GM12878 (cell line): ENCODE measurements at regions not wholly inside any gene's neighbourhood (a gene's known extent, or its start where the extent isn't known, plus 50 kb on each side); places are given as distances from the start of the nearest gene placed in this dataset.

Source experiments
- EP300 ChIP-seq, 2 experiments: fragments of 150-350 bp in 1 of 2; IDR thresholded peaks; 2 replicates each; pipeline ENCODE4 v1.6.1; 2011 to 2012; ENCODE audit warnings: low read depth in 2 of 2, low read length in 2 of 2, borderline replicate concordance in 1 of 2, improper control_type of control experiment in 1 of 2, inconsistent platforms in 1 of 2; ENCODE audit not compliant: control insufficient read depth in 1 of 2
- FOS ChIP-seq: IDR thresholded peaks from 3 replicates; pipeline ENCODE4 v1.6.1; 2011; ENCODE audit warnings: borderline replicate concordance; ENCODE audit not compliant: insufficient read length; ENCODE audit errors: extremely low read depth
- HDAC6 ChIP-seq: fragments of 200-600 bp; sonication (generic); IDR thresholded peaks from one replicate; pipeline ENCODE4 v1.8.0; 2017; ENCODE audit warnings: antibody characterized with exemption; ENCODE audit not compliant: unreplicated experiment
- SP1 ChIP-seq: IDR thresholded peaks from one replicate; pipeline ENCODE4 v1.6.1; 2011; ENCODE audit warnings: low read depth, low read length
- TARDBP ChIP-seq: IDR thresholded peaks from 2 replicates; pipeline ENCODE4 v1.6.1; 2016; ENCODE audit warnings: borderline replicate concordance
- ZZZ3 ChIP-seq: IDR thresholded peaks from 2 replicates; pipeline ENCODE4 v1.6.1; 2011; ENCODE audit warnings: low read depth; ENCODE audit not compliant: control insufficient read depth, insufficient read length
- TF ChIP-seq, protein P1 (sequence below), 3 experiments: IDR thresholded peaks in 2 of 3; conservative IDR thresholded peaks in 1 of 3; 2 replicates each; pipeline ENCODE4 v1.5.1; 2011; ENCODE audit warnings: low read depth in 3 of 3, low read length in 3 of 3, mild to moderate bottlenecking in 3 of 3, control low read depth in 2 of 3, moderate library complexity in 2 of 3, inconsistent platforms in 1 of 3, mixed read lengths in 1 of 3; ENCODE audit not compliant: control insufficient read depth in 2 of 3, insufficient read depth in 1 of 3; ENCODE audit errors: extremely low read depth in 1 of 3

GRCh38 chr3:118607915-118608820 lies 426.5 kb downstream of the IGSF11 start:
- TF ChIP-seq EP300 (IDR thresholded peaks at IDR 0.05; ENCODE audit: borderline replicate concordance in 1 of 2, control insufficient read depth in 1 of 2, low read depth in 2 of 2, low read length in 2 of 2) (no peak), ZZZ3 (no peak), SP1 (no peak), FOS (no peak), TARDBP (no peak), HDAC6 (no peak)
- TF ChIP-seq, protein P1, sequence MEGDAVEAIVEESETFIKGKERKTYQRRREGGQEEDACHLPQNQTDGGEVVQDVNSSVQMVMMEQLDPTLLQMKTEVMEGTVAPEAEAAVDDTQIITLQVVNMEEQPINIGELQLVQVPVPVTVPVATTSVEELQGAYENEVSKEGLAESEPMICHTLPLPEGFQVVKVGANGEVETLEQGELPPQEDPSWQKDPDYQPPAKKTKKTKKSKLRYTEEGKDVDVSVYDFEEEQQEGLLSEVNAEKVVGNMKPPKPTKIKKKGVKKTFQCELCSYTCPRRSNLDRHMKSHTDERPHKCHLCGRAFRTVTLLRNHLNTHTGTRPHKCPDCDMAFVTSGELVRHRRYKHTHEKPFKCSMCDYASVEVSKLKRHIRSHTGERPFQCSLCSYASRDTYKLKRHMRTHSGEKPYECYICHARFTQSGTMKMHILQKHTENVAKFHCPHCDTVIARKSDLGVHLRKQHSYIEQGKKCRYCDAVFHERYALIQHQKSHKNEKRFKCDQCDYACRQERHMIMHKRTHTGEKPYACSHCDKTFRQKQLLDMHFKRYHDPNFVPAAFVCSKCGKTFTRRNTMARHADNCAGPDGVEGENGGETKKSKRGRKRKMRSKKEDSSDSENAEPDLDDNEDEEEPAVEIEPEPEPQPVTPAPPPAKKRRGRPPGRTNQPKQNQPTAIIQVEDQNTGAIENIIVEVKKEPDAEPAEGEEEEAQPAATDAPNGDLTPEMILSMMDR (IDR thresholded peaks at IDR 0.05 in 2 of 3, conservative IDR thresholded peaks at IDR 0.05 in 1 of 3; ENCODE audit: control insufficient read depth in 2 of 3, extremely low read depth in 1 of 3, insufficient read depth in 1 of 3, low read depth in 3 of 3, low read length in 3 of 3): no peak
